ENCODE measurements at regions not wholly inside any gene's neighbourhood (a gene's known extent, or its start where the extent isn't known, plus 50 kb on each side); places are given as distances from the start of the nearest gene placed in this dataset.
"Not testable (repeated sequence)": the region's sequence is repeated elsewhere in the genome, so short reads cannot be mapped to it uniquely, and the experiment has no call there.

- TF ChIP-seq EP300 (IDR thresholded peaks at IDR 0.05; ENCODE audit: borderline replicate concordance); USF1 (IDR thresholded peaks at IDR 0.05); MAX (IDR thresholded peaks at IDR 0.05); NFIC (IDR thresholded peaks at IDR 0.05); TAF1 (IDR thresholded peaks at IDR 0.05; ENCODE audit: low read depth): not testable (repeated sequence)
- peak; percentile 55 for TF ChIP-seq RAD21 (IDR thresholded peaks at IDR 0.05; ENCODE audit: low read depth)
These were observed 116.2 kb upstream of the GOLGA6L4 start for GRCh38 chr15:84119351-84119750.
